Parathyroid adenoma (tissue), 2 donors: ENCODE measurements at regions not wholly inside any gene's neighbourhood (a gene's known extent, or its start where the extent isn't known, plus 50 kb on each side); places are given as distances from the start of the nearest gene placed in this dataset.

ENCODE experiments used
- H2AFZ ChIP-seq: fragments of 300-600 bp; sonication (generic); one replicate; pipeline ENCODE4 v1.7.0; 2017; ENCODE audit warnings: antibody characterized with exemption, mild to moderate bottlenecking
- H3K27ac ChIP-seq: fragments of 300-600 bp; sonication (generic); one replicate; pipeline ENCODE4 v1.7.0; 2017
- H3K27me3 ChIP-seq: fragments of 300-600 bp; sonication (generic); one replicate; pipeline ENCODE4 v1.7.0; 2017; ENCODE audit warnings: low read length; ENCODE audit not compliant: control insufficient read depth, insufficient read depth
- H3K36me3 ChIP-seq: fragments of 300-600 bp; sonication (generic); one replicate; pipeline ENCODE4 v1.7.0; 2017; ENCODE audit warnings: low read length; ENCODE audit not compliant: control insufficient read depth, insufficient read depth
- H3K4me1 ChIP-seq: fragments of 300-600 bp; sonication (generic); one replicate; pipeline ENCODE4 v1.7.0; 2017; ENCODE audit warnings: control low read depth
- H3K4me2 ChIP-seq: fragments of 300-600 bp; sonication (generic); one replicate; pipeline ENCODE4 v1.7.0; 2017; ENCODE audit warnings: low read length
- H3K4me3 ChIP-seq: fragments of 300-600 bp; sonication (generic); one replicate; pipeline ENCODE4 v1.7.0; 2017; ENCODE audit warnings: low read depth, low read length
- H3K79me2 ChIP-seq: fragments of 300-600 bp; sonication (generic); one replicate; pipeline ENCODE4 v1.7.0; 2017; ENCODE audit warnings: control low read depth
- H3K9ac ChIP-seq: fragments of 300-600 bp; sonication (generic); one replicate; pipeline ENCODE4 v1.7.0; 2017; ENCODE audit warnings: mild to moderate bottlenecking
- H3K9me3 ChIP-seq: fragments of 300-600 bp; sonication (generic); one replicate; pipeline ENCODE4 v1.7.0; 2017; ENCODE audit warnings: low read length; ENCODE audit not compliant: control insufficient read depth
- CTCF ChIP-seq: fragments of 300-600 bp; sonication (generic); IDR thresholded peaks from one replicate; pipeline ENCODE4 v1.7.0; 2017; ENCODE audit warnings: antibody characterized with exemption, mild to moderate bottlenecking
- donor health status: primary hyperparathyroidism.

DNA sequence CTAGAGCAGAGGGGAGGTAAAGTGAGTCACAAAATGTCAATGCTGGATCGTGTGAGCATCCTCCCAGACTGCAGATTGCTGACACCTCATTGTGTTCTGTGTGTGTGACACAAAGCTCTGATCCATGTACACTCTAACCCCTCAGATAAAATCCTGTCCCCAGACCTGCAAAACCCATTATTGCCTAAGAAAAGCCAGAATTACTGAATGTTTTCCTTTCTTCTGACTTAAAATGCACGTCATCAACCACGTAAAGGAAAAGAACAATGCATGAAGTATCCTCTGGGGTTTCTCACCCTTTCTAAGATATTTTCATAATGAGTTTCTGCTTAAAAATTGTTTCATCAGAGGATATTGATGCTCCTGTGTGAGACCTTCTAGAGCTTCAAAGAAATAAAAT is 218.0 kb upstream of the PREP start:
- Histone ChIP-seq H3K27ac (no peak overlapping the region), H3K4me2 (no peak overlapping the region), H3K4me1 (no peaks in the 10 kb centered on the region), H3K4me3 (no peak overlapping the region), H3K9ac (no peak overlapping the region), H3K79me2 (no peaks in the 10 kb centered on the region), H3K36me3 (no peaks in the 10 kb centered on the region), H3K9me3 (no peaks in the 10 kb centered on the region), H2AFZ (no peak overlapping the region), H3K27me3 (no peaks in the 10 kb centered on the region)
- no peak for TF ChIP-seq CTCF

DNA sequence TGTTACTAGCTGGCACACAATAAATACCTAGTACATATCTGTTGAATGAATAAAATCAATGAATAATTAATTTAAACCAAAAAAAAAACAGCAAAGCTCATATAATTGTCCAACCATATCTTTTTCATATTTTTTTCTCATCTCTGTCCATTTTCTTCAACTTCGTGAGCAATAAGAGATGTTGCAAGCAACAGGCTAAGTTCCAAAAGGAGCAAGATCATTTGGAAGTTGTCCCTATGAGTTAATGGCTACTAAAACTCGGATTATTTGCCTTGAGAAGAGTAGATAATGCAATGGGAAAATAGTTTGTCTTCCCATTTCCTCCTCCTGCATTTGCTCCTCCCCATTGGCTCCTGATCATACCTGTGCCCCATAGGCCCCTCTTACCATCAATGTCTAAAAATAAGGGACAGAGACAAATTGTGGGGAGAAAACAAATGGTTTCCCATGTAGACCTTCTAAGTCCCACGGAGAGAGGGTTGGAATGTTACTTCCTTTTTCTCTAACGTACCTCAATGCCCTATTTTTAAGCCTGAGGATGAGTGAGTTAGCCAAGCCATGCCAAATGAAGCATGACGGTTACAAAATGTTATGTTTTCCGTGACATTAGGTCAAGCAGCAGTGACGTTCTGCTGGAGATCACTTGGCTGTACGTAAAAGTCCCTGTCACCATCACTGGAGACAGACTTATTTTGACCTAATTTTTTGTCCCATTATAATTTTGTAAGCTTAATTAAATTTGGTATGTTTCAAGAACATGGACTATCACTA is 217.3 kb upstream of the PREP start:
- H3K9ac ChIP-seq: no peak overlapping the region
- H3K79me2 ChIP-seq: no peaks in the 10 kb centered on the region
- no peak overlapping the region for H3K27ac ChIP-seq
- no peak for TF ChIP-seq CTCF
- H3K9me3 ChIP-seq: no peaks in the 10 kb centered on the region
- no peaks in the 10 kb centered on the region for H3K4me1 ChIP-seq
- no peaks in the 10 kb centered on the region for H3K27me3 ChIP-seq
- no peaks in the 10 kb centered on the region for H3K36me3 ChIP-seq
- H3K4me3 ChIP-seq: no peak overlapping the region
- H2AFZ ChIP-seq: no peak overlapping the region
- H3K4me2 ChIP-seq: no peak overlapping the region

GRCh38 chr6:105618247-105618646 is 215.4 kb upstream of the PREP start:
- no peak overlapping the region for H3K9ac ChIP-seq
- H3K4me3 ChIP-seq: no peak overlapping the region
- H2AFZ ChIP-seq: no peak overlapping the region
- no peaks in the 10 kb centered on the region for H3K9me3 ChIP-seq
- H3K27me3 ChIP-seq: no peaks in the 10 kb centered on the region
- no peaks in the 10 kb centered on the region for H3K4me1 ChIP-seq
- H3K79me2 ChIP-seq: no peaks in the 10 kb centered on the region
- H3K4me2 ChIP-seq: no peak overlapping the region
- H3K36me3 ChIP-seq: no peaks in the 10 kb centered on the region
- TF ChIP-seq CTCF: no peak
- no peak overlapping the region for H3K27ac ChIP-seq

GRCh38 chr6:105616521-105616920 is 213.6 kb upstream of the PREP start:
- Histone ChIP-seq H3K4me3 (no peak overlapping the region), H3K9ac (no peak overlapping the region), H3K9me3 (no peaks in the 10 kb centered on the region), H3K79me2 (no peaks in the 10 kb centered on the region), H3K36me3 (no peaks in the 10 kb centered on the region), H2AFZ (no peak overlapping the region), H3K27ac (no peak overlapping the region), H3K4me2 (no peak overlapping the region), H3K27me3 (no peaks in the 10 kb centered on the region), H3K4me1 (no peaks in the 10 kb centered on the region)
- no peak for TF ChIP-seq CTCF

GRCh38 chr6:105611606-105612005 is 208.7 kb upstream of the PREP start:
- Histone ChIP-seq H3K27me3 (no peaks in the 10 kb centered on the region), H3K36me3 (no peaks in the 10 kb centered on the region), H3K4me2 (no peak overlapping the region), H3K79me2 (no peaks in the 10 kb centered on the region), H2AFZ (no peak overlapping the region), H3K4me3 (no peak overlapping the region), H3K9ac (no peak overlapping the region), H3K4me1 (no peaks in the 10 kb centered on the region), H3K9me3 (no peaks in the 10 kb centered on the region), H3K27ac (no peak overlapping the region)
- TF ChIP-seq CTCF: no peak
